ENCODE measurements at regions not wholly inside any gene's neighbourhood (a gene's known extent, or its start where the extent isn't known, plus 50 kb on each side); places are given as distances from the start of the nearest gene placed in this dataset.

DNA sequence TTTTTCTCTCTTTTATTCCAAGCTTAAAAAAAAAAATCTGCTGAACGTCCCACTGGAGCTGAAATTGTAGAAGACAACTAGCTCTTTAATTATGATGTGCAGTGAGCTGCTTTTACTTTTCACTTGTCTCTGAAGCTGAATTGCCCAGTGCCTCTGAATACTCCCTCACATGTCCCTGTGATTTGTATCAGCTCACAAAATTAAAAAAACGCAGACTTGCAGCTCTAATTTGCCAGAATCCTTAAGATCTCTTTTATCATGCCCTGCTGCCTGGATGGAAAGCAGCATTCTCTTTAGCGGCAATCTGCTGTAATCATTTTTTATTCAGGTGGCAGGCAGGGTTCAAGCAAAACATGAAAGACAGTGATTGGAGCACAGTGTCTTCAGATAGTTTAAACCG, 443.8 kb upstream of the SPTLC3 start:
- TF ChIP-seq ZSCAN18 (CRISPR knock-in tag; IDR thresholded peaks at IDR 0.05) (no peak), CTCF (IDR thresholded peaks at IDR 0.05) (no peak), ETV6 (CRISPR knock-in tag; IDR thresholded peaks at IDR 0.05) (no peak), HMGXB4 (CRISPR knock-in tag; IDR thresholded peaks at IDR 0.05) (no peak), JAZF1 (CRISPR knock-in tag; IDR thresholded peaks at IDR 0.05) (no peak), ZNF423 (CRISPR knock-in tag; IDR thresholded peaks at IDR 0.05) (no peak), ZNF317 (CRISPR knock-in tag; IDR thresholded peaks at IDR 0.05; ENCODE audit: borderline replicate concordance, low read depth) (no peak), ZNF232 (CRISPR knock-in tag; IDR thresholded peaks at IDR 0.05) (no peak), TP53 (CRISPR knock-in tag; IDR thresholded peaks at IDR 0.05) (no peak), CREB1 (CRISPR knock-in tag; IDR thresholded peaks at IDR 0.05) (no peak)
- TF ChIP-seq, protein P1, sequence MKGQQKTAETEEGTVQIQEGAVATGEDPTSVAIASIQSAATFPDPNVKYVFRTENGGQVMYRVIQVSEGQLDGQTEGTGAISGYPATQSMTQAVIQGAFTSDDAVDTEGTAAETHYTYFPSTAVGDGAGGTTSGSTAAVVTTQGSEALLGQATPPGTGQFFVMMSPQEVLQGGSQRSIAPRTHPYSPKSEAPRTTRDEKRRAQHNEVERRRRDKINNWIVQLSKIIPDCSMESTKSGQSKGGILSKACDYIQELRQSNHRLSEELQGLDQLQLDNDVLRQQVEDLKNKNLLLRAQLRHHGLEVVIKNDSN (CRISPR knock-in tag; IDR thresholded peaks at IDR 0.05) = no peak

Measured in WTC11 (cell line).